CD4-positive, alpha-beta T cell (primary cell): ENCODE measurements at regions not wholly inside any gene's neighbourhood (a gene's known extent, or its start where the extent isn't known, plus 50 kb on each side); places are given as distances from the start of the nearest gene placed in this dataset.

Experiments
- ATAC-seq: fragments of 200-7000 bp; cut with Tn5 transposase; one replicate; pipeline ENCODE4 v1.10.0; 2022; ENCODE audit warnings: mild to moderate bottlenecking; ENCODE audit not compliant: poor library complexity
- CTCF ChIA-PET: fragments of 350-600 bp; sonication (Branson Sonifier 250); formaldehyde crosslinking; loops from one replicate; lab custom pipeline; 2021; ENCODE audit warnings: antibody characterized with exemption, inconsistent platforms; lab: Charles Lee
- POLR2A ChIA-PET: fragments of 350-600 bp; sonication (Branson Sonifier 250); formaldehyde crosslinking; loops from one replicate; lab custom pipeline; 2021; ENCODE audit warnings: antibody characterized with exemption, inconsistent platforms; lab: Charles Lee
- DNase-seq, 14 experiments: peaks; one replicate each; pipeline ENCODE4 v3.0.0-alpha.2; 2013 to 2020; ENCODE audit warnings: mixed read lengths in 2 of 14
- H3K27ac ChIP-seq, 2 donors: one replicate each; pipeline versions ENCODE4 v1.5.1 to v1.7.0; 2013; ENCODE audit warnings: low read length in 2 of 2, low read depth in 1 of 2, mild to moderate bottlenecking in 1 of 2
- H3K27me3 ChIP-seq, 2 experiments: 1 replicate in 1 of 2; 2 replicates in 1 of 2; pipeline versions ENCODE4 v1.6.1 to v1.7.0; 2013; ENCODE audit warnings: low read length in 2 of 2, control low read depth in 1 of 2, mild to moderate bottlenecking in 1 of 2, moderate library complexity in 1 of 2; ENCODE audit not compliant: insufficient read depth in 2 of 2, control insufficient read depth in 1 of 2
- H3K36me3 ChIP-seq: one replicate; pipeline ENCODE4 v1.6.1; 2013; ENCODE audit warnings: low read length, control low read depth; ENCODE audit not compliant: insufficient read depth
- H3K4me1 ChIP-seq: one replicate; pipeline ENCODE4 v1.6.1; 2013; ENCODE audit warnings: low read length, control low read depth; ENCODE audit not compliant: insufficient read depth
- H3K4me3 ChIP-seq: one replicate; pipeline ENCODE4 v1.5.1; 2013; ENCODE audit warnings: mild to moderate bottlenecking, low read length, moderate library complexity
- H3K9me3 ChIP-seq, 2 experiments: 1 replicate in 1 of 2; 2 replicates in 1 of 2; pipeline versions ENCODE4 v1.6.1 to v1.7.0; 2013; ENCODE audit warnings: low read length in 2 of 2, mild to moderate bottlenecking in 2 of 2, control low read depth in 1 of 2, moderate library complexity in 1 of 2; ENCODE audit not compliant: control insufficient read depth in 1 of 2, insufficient read depth in 1 of 2
- H3K27ac Mint-ChIP-seq: one replicate; pipeline ENCODE4 v1.8.0; 2020; ENCODE audit warnings: mixed read lengths
- H3K27me3 Mint-ChIP-seq: one replicate; pipeline ENCODE4 v1.8.0; 2021; ENCODE audit warnings: mixed read lengths
- H3K36me3 Mint-ChIP-seq: one replicate; pipeline ENCODE4 v1.8.0; 2021; ENCODE audit warnings: low read depth, mixed read lengths
- H3K4me1 Mint-ChIP-seq: one replicate; pipeline ENCODE4 v1.8.0; 2021; ENCODE audit warnings: low read depth, mixed read lengths
- H3K4me3 Mint-ChIP-seq: one replicate; pipeline ENCODE4 v1.8.0; 2020; ENCODE audit warnings: mild to moderate bottlenecking, mixed read lengths
- H3K9me3 Mint-ChIP-seq: one replicate; pipeline ENCODE4 v1.8.0; 2020; ENCODE audit warnings: mixed read lengths
- CTCF ChIP-seq: fragments of 200-600 bp; IDR thresholded peaks from one replicate; pipeline ENCODE4 v1.8.0; 2022; ENCODE audit warnings: antibody characterized with exemption, mild to moderate bottlenecking
- intact Hi-C, 2 experiments: fragments of 100-400 bp; cut with DNase I in 1 of 2; cut with micrococcal nuclease in 1 of 2; formaldehyde crosslinking; loops; one replicate each; pipeline versions ENCODE4 v1.15.1 to v1.9.0; 2023 to 2025; cut with DNase I, micrococcal nuclease

DNA sequence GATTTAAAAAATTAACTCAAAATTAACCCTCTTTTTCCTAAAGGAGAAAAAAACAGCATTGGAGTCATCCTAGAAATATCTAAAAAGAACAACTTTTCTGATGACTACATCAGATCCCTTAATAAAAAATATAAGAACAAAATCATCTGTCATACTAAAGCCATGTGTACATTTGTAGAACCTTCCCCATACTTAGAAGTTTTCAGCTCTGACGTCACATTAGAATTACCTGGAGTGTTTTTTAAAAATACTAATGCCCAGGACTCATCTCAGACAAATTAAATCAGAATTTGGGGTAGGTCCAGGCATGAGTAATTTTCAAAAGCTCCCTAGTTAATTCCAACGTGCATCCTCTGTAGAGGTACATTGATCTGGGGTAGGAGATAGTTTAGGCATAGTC lies 598.0 kb downstream of the DSC3 start:
- Histone ChIP-seq H3K27ac (no peak overlapping the region), H3K9me3 (peaks cover 0 to 5% of the 10 kb centered on the region in 2 experiments), H3K4me1 (no peaks in the 10 kb centered on the region), H3K36me3 (no peaks in the 10 kb centered on the region), H3K27me3 (no peaks in the 10 kb centered on the region), H3K4me3 (no peak overlapping the region)
- DNase-seq (no peak), ATAC-seq (no peak)
- POLR2A ChIA-PET, result no interaction called here
- Mint-ChIP-seq H3K4me3 (no peak overlapping the region), H3K9me3 (peaks cover 17% of the 10 kb centered on the region), H3K4me1 (no peaks in the 10 kb centered on the region), H3K27me3 (no peaks in the 10 kb centered on the region), H3K36me3 (no peaks in the 10 kb centered on the region), H3K27ac (no peak overlapping the region)
- CTCF ChIA-PET, result no interaction called here
- intact Hi-C loops, result no loop called here
- TF ChIP-seq CTCF, result no peak

GRCh38 chr18:30440351-30440750 lies 602.2 kb downstream of the DSC3 start:
- Histone ChIP-seq H3K4me3 (no peak overlapping the region), H3K27me3 (no peaks in the 10 kb centered on the region), H3K9me3 (peaks cover 0 to 5% of the 10 kb centered on the region in 2 experiments), H3K27ac (no peak overlapping the region), H3K4me1 (no peaks in the 10 kb centered on the region), H3K36me3 (no peaks in the 10 kb centered on the region)
- ChIA-PET CTCF (no interaction called here), POLR2A (no interaction called here)
- Mint-ChIP-seq H3K27me3 (no peaks in the 10 kb centered on the region), H3K4me3 (no peak overlapping the region), H3K9me3 (peaks cover 11% of the 10 kb centered on the region), H3K27ac (no peak overlapping the region), H3K36me3 (no peaks in the 10 kb centered on the region), H3K4me1 (no peaks in the 10 kb centered on the region)
- ATAC-seq (no peak), DNase-seq (no peak)
- no peak for TF ChIP-seq CTCF
- intact Hi-C loops, result no loop called here

DNA sequence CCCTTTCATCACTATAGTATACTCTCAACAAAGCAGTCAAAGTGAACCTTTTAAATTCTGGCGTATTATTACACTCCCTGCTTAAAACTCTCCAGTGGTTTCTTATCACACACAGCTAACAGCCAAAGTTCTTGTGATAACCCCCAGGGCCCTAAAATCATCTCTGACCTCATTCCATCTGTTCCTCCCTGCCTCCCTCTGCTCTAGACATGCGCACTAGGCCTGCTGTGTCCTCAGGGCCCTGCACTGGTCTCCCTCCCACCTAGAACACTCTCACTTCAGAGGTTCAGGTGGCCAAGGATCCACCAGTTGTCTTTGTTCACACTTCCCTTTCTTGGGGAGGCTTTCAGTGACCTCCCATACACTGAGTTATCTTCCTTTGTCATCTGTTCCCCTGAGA lies 603.4 kb downstream of the DSC3 start:
- H3K9me3 ChIP-seq, result peaks cover 0 to 5% of the 10 kb centered on the region in 2 experiments
- H3K9me3 Mint-ChIP-seq, result peaks cover 2% of the 10 kb centered on the region
- ChIA-PET POLR2A (no interaction called here), CTCF (no interaction called here)
- no peaks in the 10 kb centered on the region for H3K36me3 Mint-ChIP-seq
- no peak overlapping the region for H3K27ac Mint-ChIP-seq
- no peak for DNase-seq
- no peak overlapping the region for H3K27ac ChIP-seq
- intact Hi-C loops, result no loop called here
- no peak for ATAC-seq
- H3K27me3 Mint-ChIP-seq, result no peaks in the 10 kb centered on the region
- H3K4me1 Mint-ChIP-seq, result no peaks in the 10 kb centered on the region
- no peaks in the 10 kb centered on the region for H3K36me3 ChIP-seq
- H3K4me3 ChIP-seq, result no peak overlapping the region
- no peaks in the 10 kb centered on the region for H3K4me1 ChIP-seq
- H3K4me3 Mint-ChIP-seq, result no peak overlapping the region
- H3K27me3 ChIP-seq, result no peaks in the 10 kb centered on the region
- TF ChIP-seq CTCF, result no peak
